WERI-Rb-1 (cell line): ENCODE measurements at regions not wholly inside any gene's neighbourhood (a gene's known extent, or its start where the extent isn't known, plus 50 kb on each side); places are given as distances from the start of the nearest gene placed in this dataset.

ENCODE experiments used
- DNase-seq: peaks from one replicate; pipeline ENCODE4 v3.0.0-alpha.2; 2020
- H3K27ac ChIP-seq: fragments of 250-450 bp; sonication (Bioruptor Pico); 2 replicates; pipeline ENCODE4 v1.5.1; 2020; ENCODE audit warnings: mild to moderate bottlenecking, moderate library complexity
- H3K27me3 ChIP-seq: fragments of 250-450 bp; sonication (Bioruptor Pico); 2 replicates; pipeline ENCODE4 v1.5.1; 2021; ENCODE audit warnings: mild to moderate bottlenecking, low read depth, moderate library complexity; ENCODE audit not compliant: insufficient read depth, severe bottlenecking
- H3K36me3 ChIP-seq: fragments of 250-450 bp; sonication (Bioruptor Pico); 2 replicates; pipeline ENCODE4 v1.5.1; 2020; ENCODE audit warnings: mild to moderate bottlenecking, moderate library complexity
- H3K4me3 ChIP-seq: 2 replicates; pipeline ENCODE4 v1.5.1; 2011; ENCODE audit warnings: low read depth, mild to moderate bottlenecking, control low read depth, low read length
- H3K9me3 ChIP-seq: fragments of 250-450 bp; sonication (Bioruptor Pico); 2 replicates; pipeline ENCODE4 v1.5.1; 2021; ENCODE audit warnings: mild to moderate bottlenecking, moderate library complexity; ENCODE audit not compliant: severe bottlenecking
- CTCF ChIP-seq: IDR thresholded peaks from 2 replicates; pipeline ENCODE4 v1.5.1; 2011; ENCODE audit warnings: low read depth, mild to moderate bottlenecking, control low read depth, inconsistent platforms, low read length

GRCh38 chr2:12061286-12062052 lies 315.0 kb downstream of the LPIN1 start:
- no peaks in the 10 kb centered on the region for H3K27me3 ChIP-seq
- TF ChIP-seq CTCF, result no peak

GRCh38 chr2:12062053-12062395 lies 315.6 kb downstream of the LPIN1 start:
- Histone ChIP-seq H3K36me3 (no peaks in the 10 kb centered on the region), H3K4me3 (no peak overlapping the region), H3K27me3 (no peaks in the 10 kb centered on the region), H3K9me3 (peaks cover 4% of the 10 kb centered on the region), H3K27ac (no peak overlapping the region)
- TF ChIP-seq CTCF, result no peak
- DNase-seq, result no peak

More at GRCh38 chr2:12061286-12062052, 315.0 kb downstream of the LPIN1 start:
- no peaks in the 10 kb centered on the region for H3K36me3 ChIP-seq
- DNase-seq, result no peak
- H3K4me3 ChIP-seq, result no peak overlapping the region
- no peak overlapping the region for H3K27ac ChIP-seq
- peaks cover 4% of the 10 kb centered on the region for H3K9me3 ChIP-seq

- Histone ChIP-seq H3K4me3 (no peak overlapping the region), H3K36me3 (no peaks in the 10 kb centered on the region), H3K27ac (no peak overlapping the region), H3K27me3 (no peaks in the 10 kb centered on the region), H3K9me3 (peaks cover 4% of the 10 kb centered on the region)
- no peak for DNase-seq
- TF ChIP-seq CTCF, result no peak
Measured at GRCh38 chr2:12063210-12063609, 316.8 kb downstream of the LPIN1 start.

- TF ChIP-seq CTCF, result no peak
- no peak for DNase-seq
- no peaks in the 10 kb centered on the region for H3K36me3 ChIP-seq
- H3K9me3 ChIP-seq, result peaks cover 4% of the 10 kb centered on the region
- H3K4me3 ChIP-seq, result no peak overlapping the region
- no peak overlapping the region for H3K27ac ChIP-seq
- no peaks in the 10 kb centered on the region for H3K27me3 ChIP-seq
Measured at GRCh38 chr2:12064153-12064552, 317.7 kb downstream of the LPIN1 start.

GRCh38 chr2:12066116-12066515 lies 319.7 kb downstream of the LPIN1 start:
- no peak for DNase-seq
- Histone ChIP-seq H3K9me3 (peaks cover 4% of the 10 kb centered on the region), H3K4me3 (no peak overlapping the region), H3K27me3 (no peaks in the 10 kb centered on the region), H3K27ac (no peak overlapping the region), H3K36me3 (no peaks in the 10 kb centered on the region)
- TF ChIP-seq CTCF, result no peak

GRCh38 chr2:12066986-12067385 lies 320.6 kb downstream of the LPIN1 start:
- Histone ChIP-seq H3K9me3 (peaks cover 4% of the 10 kb centered on the region), H3K4me3 (no peak overlapping the region), H3K27me3 (no peaks in the 10 kb centered on the region), H3K27ac (no peak overlapping the region), H3K36me3 (no peaks in the 10 kb centered on the region)
- no peak for DNase-seq
- TF ChIP-seq CTCF, result no peak
